GM12878 (cell line): ENCODE measurements at regions not wholly inside any gene's neighbourhood (a gene's known extent, or its start where the extent isn't known, plus 50 kb on each side); places are given as distances from the start of the nearest gene placed in this dataset.

ENCODE experiments used
- ATAC-seq: fragments of 200-7000 bp; cut with Tn5 transposase; 3 replicates; pipeline ENCODE4 v1.9.1; 2020; ENCODE audit warnings: mild to moderate bottlenecking, moderate library complexity
- BruUV-seq: library from RNA; stranded (reverse); fragments of 400-500 nt; replicated peaks from 2 replicates; lab custom pipeline; 2021; lab: Mats Ljungman, UMichigan
- CTCF ChIA-PET: fragments of 300-600 bp; sonication (Branson Sonifier 250); formaldehyde crosslinking; extraction: SDS; loops from one replicate; lab custom pipeline; 2021; ENCODE audit warnings: inconsistent platforms; lab: Yijun Ruan, JAX
- POLR2A ChIA-PET: fragments of 350-600 bp; formaldehyde crosslinking; extraction: SDS; loops from one replicate; lab custom pipeline; 2021; ENCODE audit warnings: inconsistent platforms; lab: Charles Lee
- RAD21 ChIA-PET: fragments of 300-600 bp; sonication (Branson Sonifier 250); formaldehyde crosslinking; loops from one replicate; lab custom pipeline; 2023; ENCODE audit warnings: antibody characterized with exemption; ENCODE audit not compliant: unreplicated experiment; lab: Charles Lee
- SMC1A ChIA-PET: fragments of 300-600 bp; sonication (Branson Sonifier 250); formaldehyde crosslinking; loops from one replicate; lab custom pipeline; 2023; ENCODE audit not compliant: unreplicated experiment, uncharacterized antibody; lab: Charles Lee
- DNase-seq: peaks from one replicate; pipeline ENCODE4 v3.0.0-alpha.2; 2011; ENCODE audit warnings: low read depth, low spot score
- FAIRE-seq: peaks from 3 replicates; lab custom pipeline; 2011; peaks lifted over from hg19 to GRCh38; lab: Jason Lieb, UNC
- H2AFZ ChIP-seq: 2 replicates; pipeline ENCODE4 v1.6.0; 2011; ENCODE audit warnings: low read depth, low read length, control low read depth; ENCODE audit not compliant: control insufficient read depth
- H3K27ac ChIP-seq: 2 replicates; pipeline ENCODE4 v1.5.1; 2011; ENCODE audit warnings: control low read depth; ENCODE audit not compliant: control insufficient read depth, insufficient read depth
- H3K27me3 ChIP-seq, 2 experiments: replicated peaks in 1 of 2; 2 replicates each; pipeline versions ENCODE4 v1.6.0 to v1.6.1; 2011; ENCODE audit warnings: low read length in 1 of 2; ENCODE audit not compliant: control insufficient read depth in 2 of 2, insufficient read depth in 2 of 2
- H3K36me3 ChIP-seq, 2 experiments: 2 replicates each; pipeline ENCODE4 v1.5.1; 2011; ENCODE audit warnings: low read length in 1 of 2; ENCODE audit not compliant: control insufficient read depth in 2 of 2, insufficient read depth in 2 of 2
- H3K4me1 ChIP-seq: 2 replicates; pipeline ENCODE4 v1.6.1; 2011; ENCODE audit warnings: mild to moderate bottlenecking, low read length, moderate library complexity, mixed read lengths; ENCODE audit not compliant: control insufficient read depth, insufficient read depth
- H3K4me2 ChIP-seq: 2 replicates; pipeline ENCODE4 v1.6.0; 2011; ENCODE audit warnings: control low read depth; ENCODE audit not compliant: control insufficient read depth, insufficient read depth
- H3K4me3 ChIP-seq: fragments of 200-600 bp; sonication (generic); 2 replicates; pipeline ENCODE4 v1.5.1; 2016
- H3K79me2 ChIP-seq: 2 replicates; pipeline ENCODE4 v1.6.0; 2011; ENCODE audit warnings: low read length; ENCODE audit not compliant: control insufficient read depth, insufficient read depth
- H3K9ac ChIP-seq: 2 replicates; pipeline ENCODE4 v1.8.0; 2011; ENCODE audit warnings: low read length, control low read depth, mixed read lengths; ENCODE audit not compliant: control insufficient read depth, insufficient read depth
- H3K9me3 ChIP-seq: replicated peaks from 3 replicates; pipeline ENCODE4 v1.5.1; 2011; ENCODE audit warnings: mild to moderate bottlenecking, low read length; ENCODE audit not compliant: control insufficient read depth, insufficient read depth
- H4K20me1 ChIP-seq: 2 replicates; pipeline ENCODE4 v1.6.0; 2011; ENCODE audit not compliant: control insufficient read depth, insufficient read depth
- BCLAF1 ChIP-seq: fragments of 450-650 bp; IDR thresholded peaks from 2 replicates; pipeline ENCODE4 v1.6.1; 2017; ENCODE audit warnings: antibody characterized with exemption, mild to moderate bottlenecking, moderate library complexity
- CBFB ChIP-seq: IDR thresholded peaks from 2 replicates; pipeline ENCODE4 v1.6.1; 2016; ENCODE audit warnings: antibody characterized with exemption, low read depth
- HCFC1 ChIP-seq: fragments of 150-350 bp; IDR thresholded peaks from 2 replicates; pipeline ENCODE4 v1.6.1; 2014; ENCODE audit warnings: low read length
- IRF3 ChIP-seq: fragments of 450-650 bp; IDR thresholded peaks from 2 replicates; pipeline ENCODE4 v1.6.1; 2014; ENCODE audit warnings: mild to moderate bottlenecking
- IRF5 ChIP-seq: fragments of 450-650 bp; IDR thresholded peaks from 2 replicates; pipeline ENCODE4 v1.6.1; 2017; ENCODE audit warnings: borderline replicate concordance
- JUND ChIP-seq: IDR thresholded peaks from 2 replicates; pipeline ENCODE4 v1.6.1; 2012; ENCODE audit warnings: low read depth, mild to moderate bottlenecking, low read length, improper control_type of control experiment, moderate library complexity
- NR2F1 ChIP-seq: fragments of 450-650 bp; conservative IDR thresholded peaks from 2 replicates; pipeline ENCODE4 v1.6.1; 2017; ENCODE audit warnings: mild to moderate bottlenecking
- WRNIP1 ChIP-seq: IDR thresholded peaks from 2 replicates; pipeline ENCODE4 v1.6.1; 2011; ENCODE audit warnings: low read depth, low read length, improper control_type of control experiment, borderline replicate concordance
- WGBS: methylation state at CpG from one replicate; pipeline ENCODE4 v1.1.6; 2016; ENCODE audit warnings: low lambda C conversion rate; ENCODE audit not compliant: insufficient replicate concordance, insufficient coverage; ENCODE audit errors: missing lambda C conversion rate; 5-methylcytosine and 5-hydroxymethylcytosine counted together
- in situ Hi-C: fragments of 300-500 bp; cut with MboI; formaldehyde crosslinking; loops from 9 replicates; pipeline ENCODE4 v1.14.3; 2018; ENCODE audit warnings: mixed read lengths
- intact Hi-C: fragments of 100-400 bp; cut with micrococcal nuclease; formaldehyde crosslinking; loops from one replicate; pipeline ENCODE4 v1.14.2; 2022; ENCODE audit not compliant: unreplicated experiment

GRCh38 chr2:105621038-105621437 lies 123.7 kb upstream of the NCK2 start:
- intact Hi-C loops, result no loop called here
- no peak for DNase-seq
- H2AFZ ChIP-seq, result no peak overlapping the region
- RAD21 ChIA-PET, result no interaction called here
- no peak for FAIRE-seq
- TF ChIP-seq JUND, result no peak
- TF ChIP-seq BCLAF1, result no peak
- no peak for TF ChIP-seq IRF5
- no peak for TF ChIP-seq CBFB
- no peak for TF ChIP-seq NR2F1
- no peak for TF ChIP-seq WRNIP1
- TF ChIP-seq IRF3, result no peak
- no peak for TF ChIP-seq HCFC1
- H3K9me3 ChIP-seq, result no peaks in the 10 kb centered on the region
- SMC1A ChIA-PET, result no interaction called here
- no peak for ATAC-seq
- no peak overlapping the region for H3K4me2 ChIP-seq
- no peak overlapping the region for H3K4me3 ChIP-seq
- POLR2A ChIA-PET, result no interaction called here
- no peak overlapping the region for H3K27ac ChIP-seq
- in situ Hi-C loops, result no loop called here
- CTCF ChIA-PET, result no interaction called here
- no TSS peak for BruUV-seq
- no peaks in the 10 kb centered on the region for H3K4me1 ChIP-seq
- H3K9ac ChIP-seq, result no peak overlapping the region
- H3K79me2 ChIP-seq, result no peaks in the 10 kb centered on the region
- 29% methylated on average over 7 of the region's 7 CpGs for WGBS
- H3K36me3 ChIP-seq, result no peaks in the 10 kb centered on the region
- no peaks in the 10 kb centered on the region; a peak in 2 of 4 replicates for H3K27me3 ChIP-seq
- H4K20me1 ChIP-seq, result no peaks in the 10 kb centered on the region
